NT2/D1 (cell line): ENCODE measurements at regions not wholly inside any gene's neighbourhood (a gene's known extent, or its start where the extent isn't known, plus 50 kb on each side); places are given as distances from the start of the nearest gene placed in this dataset.
"Not testable (repeated sequence)": the region's sequence is repeated elsewhere in the genome, so short reads cannot be mapped to it uniquely, and the experiment has no call there.

Source experiments
- DNase-seq: peaks from one replicate; pipeline ENCODE4 v3.0.0-alpha.2; 2011; ENCODE audit warnings: low read depth, low spot score
- H3K27me3 ChIP-seq: 2 replicates; pipeline ENCODE4 v1.6.0; 2011; ENCODE audit warnings: mild to moderate bottlenecking; ENCODE audit not compliant: insufficient read length, insufficient read depth
- H3K36me3 ChIP-seq: 2 replicates; pipeline ENCODE4 v1.6.1; 2011; ENCODE audit warnings: mild to moderate bottlenecking, low read length, mixed read lengths; ENCODE audit not compliant: insufficient read depth, insufficient read length
- H3K4me1 ChIP-seq: 2 replicates; pipeline ENCODE4 v1.5.1; 2011; ENCODE audit not compliant: insufficient read depth, insufficient read length
- H3K4me3 ChIP-seq: 2 replicates; pipeline ENCODE4 v1.5.1; 2011; ENCODE audit warnings: low read depth; ENCODE audit not compliant: insufficient read length
- H3K9ac ChIP-seq: 2 replicates; pipeline ENCODE4 v1.6.0; 2011; ENCODE audit warnings: low read depth; ENCODE audit not compliant: insufficient read length
- H3K9me3 ChIP-seq: 2 replicates; pipeline ENCODE4 v1.5.1; 2011; ENCODE audit warnings: mild to moderate bottlenecking, low read length; ENCODE audit not compliant: insufficient read depth
- SUZ12 ChIP-seq: IDR thresholded peaks from 2 replicates; pipeline ENCODE4 v1.6.1; 2011; ENCODE audit not compliant: insufficient read length, insufficient read depth; ENCODE audit errors: extremely low read depth
- YY1 ChIP-seq: IDR thresholded peaks from 2 replicates; pipeline ENCODE4 v1.6.1; 2011; ENCODE audit not compliant: insufficient read length, insufficient read depth
- ZNF274 ChIP-seq: IDR thresholded peaks from 2 replicates; pipeline ENCODE4 v1.6.1; 2011; ENCODE audit warnings: mild to moderate bottlenecking, low read depth, low read length

GRCh38 chr11:116687458-116688201 lies 85.2 kb downstream of the BUD13 start:
- Histone ChIP-seq H3K9me3 (no peaks in the 10 kb centered on the region), H3K27me3 (no peaks in the 10 kb centered on the region), H3K9ac (no peak overlapping the region), H3K4me1 (peaks cover 15% of the 10 kb centered on the region), H3K4me3 (no peak overlapping the region), H3K36me3 (no peaks in the 10 kb centered on the region)
- TF ChIP-seq SUZ12, result no peak
- DNase-seq, result peak; percentile 67

GRCh38 chr11:116686866-116687265 lies 85.9 kb downstream of the BUD13 start:
- Histone ChIP-seq H3K9ac (no peak overlapping the region), H3K4me1 (peaks cover 13% of the 10 kb centered on the region), H3K36me3 (no peaks in the 10 kb centered on the region), H3K9me3 (no peaks in the 10 kb centered on the region), H3K27me3 (no peaks in the 10 kb centered on the region), H3K4me3 (no peak overlapping the region)
- TF ChIP-seq YY1 (no peak), ZNF274 (no peak), SUZ12 (no peak)
- DNase-seq, result no peak

- no peak for TF ChIP-seq ZNF274
- no peak for TF ChIP-seq YY1
- no peak for TF ChIP-seq SUZ12
- H3K36me3 ChIP-seq, result no peaks in the 10 kb centered on the region
These were observed 88.8 kb downstream of the BUD13 start for GRCh38 chr11:116683982-116684381.

GRCh38 chr11:116680349-116681125 lies 92.2 kb downstream of the BUD13 start:
- no peaks in the 10 kb centered on the region for H3K36me3 ChIP-seq
- no peaks in the 10 kb centered on the region for H3K4me1 ChIP-seq
- no peak overlapping the region for H3K9ac ChIP-seq
- no peaks in the 10 kb centered on the region for H3K27me3 ChIP-seq
- H3K9me3 ChIP-seq, result no peaks in the 10 kb centered on the region
- TF ChIP-seq ZNF274, result no peak
- TF ChIP-seq YY1, result no peak
- no peak for TF ChIP-seq SUZ12
- DNase-seq, result no peak
- H3K4me3 ChIP-seq, result no peak overlapping the region

More at GRCh38 chr11:116683982-116684381, 88.8 kb downstream of the BUD13 start:
- no peak overlapping the region for H3K4me3 ChIP-seq
- peaks cover 13% of the 10 kb centered on the region for H3K4me1 ChIP-seq
- H3K9ac ChIP-seq, result no peak overlapping the region
- DNase-seq, result no peak
- no peaks in the 10 kb centered on the region for H3K27me3 ChIP-seq
- no peaks in the 10 kb centered on the region for H3K9me3 ChIP-seq

GRCh38 chr11:116678887-116679286 lies 93.9 kb downstream of the BUD13 start:
- Histone ChIP-seq H3K36me3 (no peaks in the 10 kb centered on the region), H3K4me1 (no peaks in the 10 kb centered on the region)
- TF ChIP-seq ZNF274, result no peak
- TF ChIP-seq SUZ12, result no peak
- no peak for TF ChIP-seq YY1

GRCh38 chr11:116667318-116667717 lies 105.5 kb downstream of the BUD13 start:
- DNase-seq, H3K27me3 ChIP-seq, H3K9me3 ChIP-seq, H3K9ac ChIP-seq, H3K36me3 ChIP-seq, H3K4me1 ChIP-seq, H3K4me3 ChIP-seq: not testable (repeated sequence)

More at GRCh38 chr11:116678887-116679286, 93.9 kb downstream of the BUD13 start:
- no peaks in the 10 kb centered on the region for H3K27me3 ChIP-seq
- no peaks in the 10 kb centered on the region for H3K9me3 ChIP-seq
- H3K4me3 ChIP-seq, result no peak overlapping the region
- DNase-seq, result no peak
- no peak overlapping the region for H3K9ac ChIP-seq

GRCh38 chr11:116666673-116667249 lies 106.0 kb downstream of the BUD13 start:
- H3K27me3 ChIP-seq, H3K4me1 ChIP-seq, H3K9me3 ChIP-seq, H3K36me3 ChIP-seq, DNase-seq, H3K4me3 ChIP-seq, H3K9ac ChIP-seq: not testable (repeated sequence)
